ENCODE measurements at regions not wholly inside any gene's neighbourhood (a gene's known extent, or its start where the extent isn't known, plus 50 kb on each side); places are given as distances from the start of the nearest gene placed in this dataset.
"Not testable (repeated sequence)": the region's sequence is repeated elsewhere in the genome, so short reads cannot be mapped to it uniquely, and the experiment has no call there.

DNA sequence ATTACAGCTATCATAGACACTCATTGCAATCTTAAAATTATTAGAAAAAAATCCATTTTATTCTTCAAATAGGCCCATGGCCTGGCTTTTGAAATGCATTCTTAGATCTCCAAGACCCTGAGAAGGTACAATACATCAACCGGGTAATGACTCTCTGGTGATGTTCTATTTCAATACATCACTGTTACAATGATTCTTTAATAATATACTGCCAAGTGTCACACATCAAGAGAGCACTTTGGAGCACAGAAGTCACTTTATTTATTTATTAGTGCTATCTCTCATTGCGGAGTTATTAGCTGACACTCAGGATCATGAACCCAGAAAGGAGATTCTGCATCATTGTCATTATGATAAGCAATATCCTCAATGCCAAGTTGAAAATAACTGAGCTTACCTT lies 748.5 kb upstream of the MBL2 start:
- DNase-seq: no peak

DNA sequence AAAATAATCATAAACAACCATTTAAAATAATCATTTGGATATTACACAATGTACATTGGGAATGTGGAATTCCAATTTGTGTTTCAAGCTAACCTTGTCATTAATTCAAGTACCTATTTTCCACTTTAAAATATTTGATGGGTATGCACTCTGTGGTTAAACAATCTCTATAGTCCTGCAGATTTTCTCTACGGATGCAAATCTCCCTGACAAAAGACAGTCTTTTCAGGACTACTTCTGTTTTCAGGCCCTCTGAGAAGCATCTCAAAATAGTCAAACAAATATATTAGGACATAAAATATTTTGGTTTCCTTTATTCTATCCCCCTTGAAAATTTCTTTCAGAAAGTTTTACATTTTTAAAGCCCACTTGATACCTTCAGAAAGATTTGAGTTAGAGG lies 735.6 kb upstream of the MBL2 start:
- no peak for DNase-seq

GRCh38 chr10:53504492-53504891 lies 731.9 kb upstream of the MBL2 start:
- not testable (repeated sequence) for DNase-seq

DNA sequence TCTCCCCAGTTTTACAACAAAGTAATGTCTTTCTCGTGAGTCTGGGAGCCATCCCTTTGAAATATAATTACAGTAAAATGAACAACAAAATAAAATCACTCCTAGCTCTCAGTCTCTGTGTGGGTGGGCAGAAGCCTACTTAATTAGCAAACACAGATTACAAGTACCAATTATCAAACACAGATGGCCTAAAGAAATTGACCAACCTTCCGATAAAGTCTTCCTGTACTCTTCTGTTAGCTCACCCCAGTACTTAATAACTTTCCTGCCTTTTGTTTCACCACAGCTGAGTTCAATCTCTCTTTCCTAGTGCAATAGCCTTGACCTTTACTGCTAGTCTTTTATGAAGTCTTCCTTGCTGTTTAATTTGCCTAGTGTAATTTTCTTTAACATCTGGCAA lies 719.2 kb upstream of the MBL2 start:
- no peak for DNase-seq

- no peak for DNase-seq
Measured at GRCh38 chr10:53490553-53490952, 718.0 kb upstream of the MBL2 start.

DNA sequence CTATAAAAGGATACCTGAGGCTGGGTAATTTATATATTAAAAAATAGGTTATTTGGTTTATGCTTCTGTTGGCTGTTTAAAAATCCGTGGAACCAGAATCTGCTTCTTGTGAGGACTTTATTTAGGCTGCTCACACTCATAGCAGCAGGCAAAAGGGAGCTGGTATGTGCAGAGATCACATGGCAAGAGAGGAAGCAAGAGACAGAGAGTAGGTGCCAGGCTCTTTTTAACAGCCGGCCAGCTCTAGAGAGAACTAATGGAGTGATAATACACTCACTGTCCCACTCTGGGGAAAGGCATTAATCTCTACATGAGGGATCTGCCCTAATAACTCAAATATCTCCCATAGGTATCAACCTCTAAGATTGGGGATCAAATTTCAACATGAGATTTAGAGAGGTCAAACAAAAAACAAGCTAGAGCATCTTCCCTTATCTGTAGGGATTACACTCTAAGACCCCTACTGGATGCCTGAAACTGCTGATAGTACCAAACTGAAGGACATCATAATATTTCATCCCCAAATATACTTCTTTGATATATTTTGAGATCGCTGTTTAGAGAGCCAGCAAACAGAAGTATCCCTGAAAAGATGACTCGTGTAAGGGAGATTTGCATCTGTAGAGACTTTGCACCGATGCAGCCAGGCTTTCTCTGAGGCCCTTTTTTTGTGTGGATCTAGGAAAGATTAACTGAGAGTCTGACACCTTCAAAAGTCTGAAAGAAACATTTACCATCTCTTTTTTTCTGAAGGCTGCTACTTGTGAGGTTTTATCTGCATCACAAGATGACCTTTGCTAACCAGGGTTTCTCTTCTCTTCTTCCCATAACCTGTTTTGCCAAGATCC lies 717.0 kb upstream of the MBL2 start:
- DNase-seq: no peak

GRCh38 chr10:53487019-53487983 lies 714.7 kb upstream of the MBL2 start:
- no peak for DNase-seq

- not testable (repeated sequence) for DNase-seq
Measured at GRCh38 chr10:53485422-53485821, 712.8 kb upstream of the MBL2 start.

DNA sequence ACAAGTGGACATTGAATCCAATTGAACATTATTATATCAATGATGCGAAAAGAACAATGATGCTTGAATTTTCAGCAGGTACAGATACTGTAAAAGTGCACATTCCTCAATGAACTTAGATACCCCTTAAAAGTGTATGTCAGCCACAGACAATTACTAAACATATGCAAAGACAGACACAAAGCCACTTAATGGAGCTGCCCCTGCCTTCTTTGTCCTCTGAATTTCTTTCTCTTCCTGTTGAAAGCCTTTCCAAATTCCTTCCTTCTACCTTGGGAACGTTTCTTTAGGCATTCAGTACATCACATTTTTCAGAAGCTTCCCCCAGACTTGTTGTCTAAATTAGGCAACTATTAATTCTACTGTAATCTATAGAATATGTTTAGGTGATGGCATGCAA lies 706.8 kb upstream of the MBL2 start:
- DNase-seq: no peak

- no peak for DNase-seq
Measured at GRCh38 chr10:53477313-53477675, 704.7 kb upstream of the MBL2 start.

GRCh38 chr10:53476650-53477312 lies 704.2 kb upstream of the MBL2 start:
- DNase-seq: no peak

DNA sequence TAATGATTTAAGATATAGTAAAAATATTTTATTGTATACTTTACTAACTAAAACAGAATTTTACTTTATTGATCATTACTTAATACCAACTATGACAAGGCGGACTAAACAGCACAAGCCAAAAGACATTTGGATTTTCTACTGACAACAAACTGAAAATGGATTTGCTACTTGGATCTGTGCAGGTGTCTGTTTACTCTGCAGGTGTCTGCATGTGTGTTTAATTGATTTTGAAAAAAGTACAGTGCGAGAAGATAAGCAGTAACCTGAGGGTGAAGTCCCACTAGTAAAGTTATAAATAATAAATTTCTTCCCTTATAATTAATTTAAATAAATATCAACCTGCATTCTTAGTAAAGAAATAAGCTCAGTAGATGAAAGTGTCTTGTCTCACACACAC lies 696.8 kb upstream of the MBL2 start:
- DNase-seq: no peak

DNA sequence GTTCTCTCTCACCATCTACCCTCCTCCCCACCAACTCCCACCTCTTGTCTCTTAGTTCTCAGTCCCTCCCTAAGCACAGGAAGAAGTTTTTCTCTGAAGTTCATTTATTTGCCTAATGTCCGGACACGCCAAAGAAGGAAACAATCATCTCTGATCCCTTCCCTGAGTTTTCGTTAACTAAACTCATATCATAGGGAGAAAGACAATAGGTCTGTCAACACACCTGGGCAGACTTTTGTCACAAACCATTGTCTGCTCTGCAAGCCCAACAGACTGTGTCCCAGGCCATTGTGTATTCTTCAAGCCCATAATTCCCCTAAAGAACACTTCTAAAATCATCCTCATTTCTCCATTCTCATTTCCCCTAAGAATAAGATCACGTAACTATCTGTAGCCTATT lies 691.0 kb upstream of the MBL2 start:
- no peak for DNase-seq

DNA sequence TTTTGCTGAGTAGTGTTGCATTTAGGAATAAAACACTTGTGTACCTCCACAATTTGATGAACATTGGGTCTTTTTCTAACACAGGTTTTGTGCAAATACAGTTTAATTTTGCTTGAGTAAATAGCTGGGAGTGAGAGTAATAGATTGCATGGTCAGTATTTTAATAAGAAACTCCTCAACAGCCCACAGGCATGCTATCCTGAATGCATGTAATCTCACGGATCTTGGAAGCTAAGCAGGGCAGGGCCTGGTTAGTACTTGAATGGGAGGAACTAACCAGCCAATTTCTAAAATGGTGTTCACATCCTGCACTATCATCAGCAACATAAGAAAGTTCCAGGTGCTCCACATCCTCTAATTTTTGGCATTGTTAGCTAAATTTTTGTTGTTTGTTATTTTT lies 685.4 kb upstream of the MBL2 start:
- no peak for DNase-seq

DNA sequence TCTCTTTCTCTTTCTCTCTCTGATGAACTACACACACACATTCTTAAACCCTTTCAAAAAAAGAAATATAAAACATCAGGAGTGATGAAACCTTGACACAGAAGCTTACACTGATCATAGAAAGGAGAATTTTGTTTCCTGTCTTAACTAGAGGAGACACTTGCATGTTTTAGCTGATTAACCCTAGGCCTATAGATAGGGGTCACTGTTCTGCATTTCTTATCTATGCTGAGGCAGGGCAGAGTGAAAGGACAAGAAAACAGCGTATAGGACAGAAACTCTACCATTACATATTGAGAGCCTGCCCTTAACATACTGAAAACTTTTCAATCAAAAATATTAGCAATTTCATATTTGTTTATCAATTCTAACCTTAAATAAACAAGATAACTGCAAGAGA lies 680.6 kb upstream of the MBL2 start:
- DNase-seq: no peak

DNA sequence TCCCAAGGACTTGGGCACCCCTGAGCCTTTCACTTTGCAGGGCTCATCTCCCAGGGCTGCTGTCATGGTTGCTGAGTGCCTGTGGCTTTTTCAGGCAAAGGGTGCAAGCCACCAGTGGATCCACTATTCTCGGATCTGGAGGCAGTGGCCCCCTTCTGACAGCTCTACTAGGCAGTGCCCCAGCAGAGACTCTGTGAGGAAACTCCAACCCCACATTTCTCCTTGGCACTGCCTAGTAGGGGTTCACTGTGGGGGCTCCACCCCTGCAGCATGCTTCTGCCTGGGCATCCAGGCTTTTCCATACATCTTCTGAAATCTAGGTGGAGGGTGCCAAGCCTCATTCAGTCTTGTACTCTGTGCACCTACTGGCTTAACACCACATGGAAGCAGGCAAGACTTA lies 675.0 kb upstream of the MBL2 start:
- DNase-seq: no peak

DNA sequence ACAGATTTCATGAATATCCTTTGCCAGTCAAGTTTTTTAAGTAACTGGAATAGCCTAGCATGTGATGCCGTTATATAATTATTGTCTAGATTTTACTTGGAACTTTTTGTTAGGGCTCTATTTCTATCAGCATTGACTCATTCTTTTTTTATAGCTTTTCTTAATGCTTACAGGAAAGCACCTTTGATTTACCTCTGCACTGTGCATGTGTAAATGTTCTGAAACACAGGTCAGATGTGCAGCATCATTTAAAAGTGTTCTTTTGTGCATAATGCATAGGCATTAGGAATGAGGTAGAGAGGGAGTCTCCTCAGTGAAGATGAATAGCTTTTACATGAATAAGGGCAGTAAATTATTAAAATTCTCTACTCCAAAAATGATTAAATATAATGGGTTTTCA lies 669.3 kb upstream of the MBL2 start:
- no peak for DNase-seq

DNA sequence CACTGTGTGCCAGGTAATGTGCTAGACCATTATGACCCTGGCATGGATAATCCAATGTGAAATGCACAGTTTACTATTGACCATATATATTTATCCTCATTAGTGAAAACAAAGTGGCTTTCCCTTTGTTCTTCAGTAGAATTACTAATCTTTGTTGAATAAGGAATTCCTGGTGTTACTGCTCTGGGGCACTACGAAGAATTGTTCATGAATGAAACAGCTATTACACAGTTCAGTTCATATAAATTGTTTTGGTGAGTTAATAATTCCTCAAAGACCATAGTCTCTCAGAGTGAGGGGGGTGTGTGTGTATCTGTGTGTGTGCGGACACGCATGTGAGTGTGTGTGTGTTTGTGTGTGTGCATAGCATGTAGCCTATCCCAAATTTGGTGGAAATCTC lies 668.0 kb upstream of the MBL2 start:
- DNase-seq: no peak

DNA sequence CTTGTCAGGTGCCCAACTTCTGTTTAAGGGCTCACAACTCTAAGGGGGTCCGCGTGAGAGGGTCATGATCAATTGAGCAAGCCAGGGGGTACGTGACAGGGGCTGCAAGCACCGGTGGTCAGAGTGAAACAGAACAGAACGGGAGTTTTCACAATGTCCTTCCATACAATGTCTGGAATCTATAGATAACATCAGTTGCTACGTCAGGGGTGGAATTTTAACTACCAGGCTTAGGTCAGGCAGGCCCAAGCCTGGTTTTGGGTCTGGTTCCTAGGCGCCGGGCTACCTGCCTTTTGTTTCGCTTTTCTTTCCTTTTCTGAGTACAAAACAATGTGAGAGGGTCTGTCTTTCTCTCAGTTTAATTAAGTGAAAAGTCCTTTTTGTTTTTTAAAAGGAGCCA lies 666.5 kb upstream of the MBL2 start:
- DNase-seq: not testable (repeated sequence)

- DNase-seq: no peak
Measured at GRCh38 chr10:53434413-53434812, 661.8 kb upstream of the MBL2 start.

DNA sequence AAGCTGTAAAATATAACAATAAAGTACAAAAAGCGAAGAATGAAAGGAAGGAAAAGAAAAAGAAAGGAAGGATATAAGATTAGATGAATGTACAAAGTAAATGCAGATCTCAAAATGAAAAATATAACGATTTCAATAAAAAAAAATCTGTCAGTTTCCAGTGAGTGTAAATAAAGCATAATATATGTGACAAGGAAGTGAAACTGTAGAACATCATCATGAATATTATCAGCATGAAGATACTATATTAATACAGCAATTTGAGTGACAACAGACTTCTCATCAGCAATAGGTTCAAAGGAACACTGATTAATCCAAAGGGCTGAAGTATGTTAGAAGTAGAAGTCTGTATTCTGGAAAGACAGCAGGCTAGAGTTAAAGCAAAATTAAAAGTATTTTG lies 659.5 kb upstream of the MBL2 start:
- no peak for DNase-seq

DNA sequence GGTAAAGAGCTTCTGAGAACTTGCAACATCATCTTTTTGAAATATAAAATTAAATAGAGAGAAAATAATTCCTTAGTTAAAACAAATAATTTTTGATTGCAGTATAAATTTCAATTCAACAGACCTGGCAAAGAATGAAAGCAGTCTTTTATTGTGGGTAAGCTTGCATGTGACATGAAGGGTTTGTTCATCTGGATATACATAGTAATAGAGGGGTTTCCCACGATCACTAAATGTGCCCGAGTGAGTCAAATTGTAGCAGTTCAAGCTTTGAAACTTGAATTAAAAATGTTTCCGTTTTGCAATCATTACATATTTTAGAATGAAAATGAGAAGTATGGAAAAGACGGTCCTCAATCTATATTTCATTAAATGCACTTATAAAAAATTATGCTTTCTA lies 658.4 kb upstream of the MBL2 start:
- no peak for DNase-seq

- no peak for DNase-seq
Measured at GRCh38 chr10:53430127-53430891, 657.7 kb upstream of the MBL2 start.

Data from activated CD4-positive, alpha-beta T cell treated with anti-CD3 and anti-CD28 coated beads, Interleukin-2, Interleukin-6, amounts not matched to agents 100 ng/mL and 50 ng/mL, durations not matched to agents 16 hours and 8 hours (primary cell).